Smooth muscle cell (in vitro differentiated cells): ENCODE measurements at regions not wholly inside any gene's neighbourhood (a gene's known extent, or its start where the extent isn't known, plus 50 kb on each side); places are given as distances from the start of the nearest gene placed in this dataset.

Experiments used
- DNase-seq: peaks from one replicate; lab custom pipeline; 2025; ENCODE audit not compliant: unreplicated experiment; lab: John Stamatoyannopoulos, UW
- H2AFZ ChIP-seq: fragments of 200-600 bp; sonication (generic); 2 replicates; pipeline ENCODE4 v1.6.0; 2016; ENCODE audit warnings: antibody characterized with exemption, low read depth, mild to moderate bottlenecking
- H3F3A ChIP-seq: fragments of 200-600 bp; sonication (generic); 2 replicates; pipeline ENCODE4 v1.6.0; 2017; ENCODE audit warnings: antibody characterized with exemption, low read depth
- H3K27ac ChIP-seq: fragments of 200-600 bp; sonication (generic); 2 replicates; pipeline ENCODE4 v1.5.1; 2016; ENCODE audit warnings: low read depth, mild to moderate bottlenecking
- H3K27me3 ChIP-seq: fragments of 200-600 bp; sonication (generic); 2 replicates; pipeline ENCODE4 v1.6.1; 2016; ENCODE audit warnings: low read depth, mild to moderate bottlenecking
- H3K36me3 ChIP-seq: fragments of 200-600 bp; sonication (generic); 2 replicates; pipeline ENCODE4 v1.5.1; 2016; ENCODE audit warnings: low read depth
- H3K4me1 ChIP-seq: fragments of 200-600 bp; sonication (generic); 2 replicates; pipeline ENCODE4 v1.5.1; 2016; ENCODE audit warnings: low read depth
- H3K4me2 ChIP-seq: fragments of 200-600 bp; sonication (generic); 2 replicates; pipeline ENCODE4 v1.6.0; 2016; ENCODE audit warnings: mild to moderate bottlenecking
- H3K4me3 ChIP-seq: fragments of 200-600 bp; sonication (generic); 2 replicates; pipeline ENCODE4 v1.5.1; 2016; ENCODE audit warnings: mild to moderate bottlenecking
- H3K79me2 ChIP-seq: fragments of 200-600 bp; sonication (generic); 2 replicates; pipeline ENCODE4 v1.6.0; 2016; ENCODE audit warnings: low read depth, mild to moderate bottlenecking
- H3K9ac ChIP-seq: fragments of 200-600 bp; sonication (generic); 2 replicates; pipeline ENCODE4 v1.6.0; 2016; ENCODE audit warnings: low read depth
- H3K9me3 ChIP-seq: fragments of 200-600 bp; sonication (generic); replicated peaks from 2 replicates; pipeline ENCODE4 v1.5.1; 2016; ENCODE audit warnings: low read depth
- H4K20me1 ChIP-seq: fragments of 200-600 bp; sonication (generic); 2 replicates; pipeline ENCODE4 v1.6.0; 2016; ENCODE audit warnings: low read depth
- WGBS: methylation state at CpG from one replicate; pipeline ENCODE4 v1.1.7; 2016; ENCODE audit warnings: low lambda C conversion rate; 5-methylcytosine and 5-hydroxymethylcytosine counted together
- TF ChIP-seq, protein P1 (sequence below): fragments of 200-600 bp; sonication (generic); IDR thresholded peaks from 2 replicates; pipeline ENCODE4 v1.5.1; 2017; ENCODE audit warnings: borderline replicate concordance, mild to moderate bottlenecking, antibody characterized with exemption; ENCODE audit not compliant: insufficient read depth, poor library complexity, severe bottlenecking

DNA sequence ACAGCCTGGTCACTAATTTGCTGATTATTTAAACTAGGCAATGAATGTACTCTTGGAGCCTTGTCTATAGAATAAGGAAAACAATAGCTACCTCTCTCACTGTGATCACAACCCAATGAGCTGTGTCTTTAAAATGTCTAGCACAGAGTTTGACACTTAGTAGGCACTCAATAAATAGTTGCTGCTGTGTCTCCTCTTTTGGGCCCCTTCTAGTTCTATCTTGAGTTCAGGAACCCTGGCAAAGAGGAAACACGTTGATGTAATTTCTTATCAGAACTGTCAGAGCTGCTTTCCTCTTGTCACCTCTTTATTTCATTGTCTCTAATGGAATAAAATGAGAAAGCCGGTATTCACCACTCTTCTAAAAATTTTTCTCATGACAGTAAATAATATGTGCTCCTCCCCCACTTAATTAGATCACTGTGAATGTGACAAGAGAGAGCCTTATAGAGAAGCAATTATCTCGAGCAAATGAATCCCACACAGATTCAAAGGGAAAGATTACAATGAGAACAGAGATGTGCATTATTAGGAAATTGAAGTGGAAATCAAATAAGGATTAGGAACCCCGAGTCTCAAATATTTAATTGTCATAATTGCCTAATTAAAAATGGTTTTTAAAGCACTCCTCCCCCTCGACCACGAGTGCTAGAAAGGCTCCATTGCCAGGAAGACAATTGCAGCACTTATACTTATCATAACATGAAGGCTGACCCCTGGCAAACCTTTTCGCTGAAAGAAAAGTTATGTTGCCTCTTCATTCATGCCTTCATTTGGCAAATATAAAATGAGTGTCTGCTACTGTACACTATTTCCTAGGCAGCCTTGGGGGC is 175.0 kb upstream of the BDNF start:
- Histone ChIP-seq H3K4me2 (no peak overlapping the region), H4K20me1 (no peaks in the 10 kb centered on the region), H3K4me3 (no peak overlapping the region), H3K36me3 (no peaks in the 10 kb centered on the region), H2AFZ (no peak overlapping the region), H3K27ac (no peak overlapping the region), H3K79me2 (no peaks in the 10 kb centered on the region), H3K27me3 (no peaks in the 10 kb centered on the region), H3K4me1 (no peaks in the 10 kb centered on the region), H3K9ac (no peak overlapping the region), H3K9me3 (no peaks in the 10 kb centered on the region), H3F3A (no peaks in the 10 kb centered on the region)
- no peak for DNase-seq
- TF ChIP-seq, protein P1, sequence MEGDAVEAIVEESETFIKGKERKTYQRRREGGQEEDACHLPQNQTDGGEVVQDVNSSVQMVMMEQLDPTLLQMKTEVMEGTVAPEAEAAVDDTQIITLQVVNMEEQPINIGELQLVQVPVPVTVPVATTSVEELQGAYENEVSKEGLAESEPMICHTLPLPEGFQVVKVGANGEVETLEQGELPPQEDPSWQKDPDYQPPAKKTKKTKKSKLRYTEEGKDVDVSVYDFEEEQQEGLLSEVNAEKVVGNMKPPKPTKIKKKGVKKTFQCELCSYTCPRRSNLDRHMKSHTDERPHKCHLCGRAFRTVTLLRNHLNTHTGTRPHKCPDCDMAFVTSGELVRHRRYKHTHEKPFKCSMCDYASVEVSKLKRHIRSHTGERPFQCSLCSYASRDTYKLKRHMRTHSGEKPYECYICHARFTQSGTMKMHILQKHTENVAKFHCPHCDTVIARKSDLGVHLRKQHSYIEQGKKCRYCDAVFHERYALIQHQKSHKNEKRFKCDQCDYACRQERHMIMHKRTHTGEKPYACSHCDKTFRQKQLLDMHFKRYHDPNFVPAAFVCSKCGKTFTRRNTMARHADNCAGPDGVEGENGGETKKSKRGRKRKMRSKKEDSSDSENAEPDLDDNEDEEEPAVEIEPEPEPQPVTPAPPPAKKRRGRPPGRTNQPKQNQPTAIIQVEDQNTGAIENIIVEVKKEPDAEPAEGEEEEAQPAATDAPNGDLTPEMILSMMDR = no peak
- 77% methylated on average over 7 of the region's 7 CpGs for WGBS

DNA sequence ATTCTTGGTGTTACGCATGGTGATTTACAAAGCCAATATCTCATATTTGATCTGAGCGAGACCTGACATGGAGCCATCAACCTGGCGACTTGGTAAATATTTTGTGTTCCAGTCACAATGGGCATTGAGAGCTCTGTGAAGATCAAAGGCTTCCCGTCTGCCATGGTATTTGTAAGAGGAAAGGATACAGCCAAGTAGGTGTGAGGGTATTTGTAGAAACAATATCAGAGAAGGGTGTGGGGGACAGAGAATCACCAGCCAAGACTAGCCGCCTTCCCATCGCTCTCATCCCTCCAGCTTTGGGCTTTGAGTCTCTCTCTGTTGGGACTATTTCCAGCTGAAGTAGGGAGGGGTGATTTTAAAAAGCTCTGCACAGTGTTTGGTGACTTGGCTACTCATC is 173.4 kb upstream of the BDNF start:
- H3K27me3 ChIP-seq = no peaks in the 10 kb centered on the region
- no peak overlapping the region for H3K4me2 ChIP-seq
- 86% methylated on average over 6 of the region's 6 CpGs for WGBS
- no peak overlapping the region for H3K9ac ChIP-seq
- no peaks in the 10 kb centered on the region for H3K79me2 ChIP-seq
- no peak overlapping the region for H2AFZ ChIP-seq
- H3K9me3 ChIP-seq = no peaks in the 10 kb centered on the region
- H3K27ac ChIP-seq = no peak overlapping the region
- no peak for DNase-seq
- TF ChIP-seq, protein P1 = no peak
- H3K36me3 ChIP-seq = no peaks in the 10 kb centered on the region
- no peaks in the 10 kb centered on the region for H4K20me1 ChIP-seq
- no peaks in the 10 kb centered on the region for H3F3A ChIP-seq
- H3K4me1 ChIP-seq = peaks cover under 1% of the 10 kb centered on the region
- H3K4me3 ChIP-seq = no peak overlapping the region

DNA sequence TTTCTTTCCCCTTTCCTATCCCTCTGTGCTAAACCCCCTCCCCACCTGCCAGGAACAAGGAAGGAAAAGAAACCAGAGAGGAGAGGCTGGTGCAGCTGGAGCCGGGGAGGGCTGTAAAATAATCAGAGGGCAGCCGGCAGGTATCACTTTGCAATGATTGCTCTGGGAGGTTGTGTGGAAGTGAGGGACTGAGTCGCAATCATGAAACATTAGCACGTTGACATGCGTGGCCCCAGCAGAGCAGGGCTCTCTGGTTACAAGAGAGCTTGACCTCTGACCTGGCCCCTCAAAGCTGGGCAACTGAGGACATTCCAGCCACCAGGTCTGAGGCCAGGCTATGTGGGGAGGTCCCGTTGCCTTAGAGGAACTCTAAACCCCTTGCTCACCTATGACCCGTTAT is 170.8 kb upstream of the BDNF start:
- H2AFZ ChIP-seq = no peak overlapping the region
- TF ChIP-seq, protein P1 = no peak

DNA sequence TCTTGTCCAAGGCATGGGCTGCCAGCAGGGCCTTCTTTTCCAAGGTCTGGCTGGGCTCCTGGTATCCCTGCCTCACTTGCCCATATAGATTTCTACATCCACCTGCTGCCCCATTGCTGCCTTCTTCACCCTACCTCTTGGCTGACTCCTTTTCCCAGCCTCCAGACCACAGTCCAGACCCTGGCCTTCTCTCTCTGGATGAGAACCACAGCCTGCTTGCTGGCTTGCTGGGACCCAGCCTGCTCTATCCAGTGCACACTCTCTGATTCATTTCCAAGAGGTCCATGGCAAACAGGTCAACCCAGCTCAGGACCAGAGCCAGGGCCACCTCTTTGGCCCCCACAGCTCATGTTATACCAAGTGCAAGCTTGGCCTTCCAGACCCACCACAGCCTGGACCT is 169.4 kb upstream of the BDNF start:
- Histone ChIP-seq H3K4me1 (peaks cover 8% of the 10 kb centered on the region), H2AFZ (no peak overlapping the region), H3K79me2 (no peaks in the 10 kb centered on the region), H4K20me1 (no peaks in the 10 kb centered on the region), H3K9me3 (no peaks in the 10 kb centered on the region), H3K27ac (no peak overlapping the region), H3K4me2 (no peak overlapping the region), H3F3A (no peaks in the 10 kb centered on the region), H3K4me3 (no peak overlapping the region), H3K9ac (no peak overlapping the region), H3K36me3 (no peaks in the 10 kb centered on the region), H3K27me3 (no peaks in the 10 kb centered on the region)
- no peak for DNase-seq
- TF ChIP-seq, protein P1 = no peak

More for the DNA sequence above, 170.8 kb upstream of the BDNF start:
- H4K20me1 ChIP-seq = no peaks in the 10 kb centered on the region
- H3K27ac ChIP-seq = no peak overlapping the region
- H3K79me2 ChIP-seq = no peaks in the 10 kb centered on the region
- DNase-seq = no peak
- WGBS = 80% methylated on average over 7 of the region's 7 CpGs
- no peaks in the 10 kb centered on the region for H3K36me3 ChIP-seq
- no peaks in the 10 kb centered on the region for H3K9me3 ChIP-seq
- H3F3A ChIP-seq = no peaks in the 10 kb centered on the region
- H3K9ac ChIP-seq = no peak overlapping the region
- no peaks in the 10 kb centered on the region for H3K27me3 ChIP-seq
- H3K4me3 ChIP-seq = no peak overlapping the region
- peaks cover 8% of the 10 kb centered on the region for H3K4me1 ChIP-seq
- no peak overlapping the region for H3K4me2 ChIP-seq
